ENCODE measurements at regions not wholly inside any gene's neighbourhood (a gene's known extent, or its start where the extent isn't known, plus 50 kb on each side); places are given as distances from the start of the nearest gene placed in this dataset.

DNA sequence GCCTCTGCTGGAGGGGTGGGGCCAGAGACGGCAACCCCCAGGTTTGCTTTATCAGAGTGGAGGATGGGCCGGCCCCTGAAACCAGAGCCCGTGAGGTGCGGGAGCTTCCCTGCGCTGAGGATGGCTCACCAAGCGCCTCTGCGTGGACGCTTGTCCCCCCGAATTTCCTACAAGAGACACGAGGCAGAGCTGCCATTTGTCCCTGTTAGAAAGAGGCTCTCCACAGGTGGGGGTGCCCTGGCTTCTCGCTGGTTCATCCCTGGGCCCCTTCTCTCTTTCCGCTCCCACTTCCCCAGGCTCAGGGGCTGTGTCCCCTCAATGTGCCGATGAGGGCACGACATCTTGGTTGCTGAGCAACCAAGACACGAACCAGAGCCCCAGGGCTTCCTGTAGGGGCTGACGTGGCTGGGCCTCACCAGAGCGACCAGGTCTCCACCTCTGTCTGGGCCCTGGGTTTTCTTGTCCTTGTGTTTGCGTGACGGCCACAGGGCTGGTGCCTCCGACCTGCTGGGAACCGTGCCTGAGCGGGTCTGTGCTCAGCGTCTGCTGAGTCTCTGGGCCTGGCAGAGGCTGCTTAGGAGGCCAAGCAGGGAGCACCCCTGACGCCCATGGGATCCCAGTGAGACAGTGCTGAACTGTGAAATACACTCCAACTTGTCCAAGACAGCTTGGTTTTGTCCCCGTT is 119.6 kb upstream of the COL5A1 start:
- TF ChIP-seq, protein P1, sequence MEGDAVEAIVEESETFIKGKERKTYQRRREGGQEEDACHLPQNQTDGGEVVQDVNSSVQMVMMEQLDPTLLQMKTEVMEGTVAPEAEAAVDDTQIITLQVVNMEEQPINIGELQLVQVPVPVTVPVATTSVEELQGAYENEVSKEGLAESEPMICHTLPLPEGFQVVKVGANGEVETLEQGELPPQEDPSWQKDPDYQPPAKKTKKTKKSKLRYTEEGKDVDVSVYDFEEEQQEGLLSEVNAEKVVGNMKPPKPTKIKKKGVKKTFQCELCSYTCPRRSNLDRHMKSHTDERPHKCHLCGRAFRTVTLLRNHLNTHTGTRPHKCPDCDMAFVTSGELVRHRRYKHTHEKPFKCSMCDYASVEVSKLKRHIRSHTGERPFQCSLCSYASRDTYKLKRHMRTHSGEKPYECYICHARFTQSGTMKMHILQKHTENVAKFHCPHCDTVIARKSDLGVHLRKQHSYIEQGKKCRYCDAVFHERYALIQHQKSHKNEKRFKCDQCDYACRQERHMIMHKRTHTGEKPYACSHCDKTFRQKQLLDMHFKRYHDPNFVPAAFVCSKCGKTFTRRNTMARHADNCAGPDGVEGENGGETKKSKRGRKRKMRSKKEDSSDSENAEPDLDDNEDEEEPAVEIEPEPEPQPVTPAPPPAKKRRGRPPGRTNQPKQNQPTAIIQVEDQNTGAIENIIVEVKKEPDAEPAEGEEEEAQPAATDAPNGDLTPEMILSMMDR (conservative IDR thresholded peaks at IDR 0.05; ENCODE audit: low read length): no peak
- DNase-seq (ENCODE audit: low read depth): no peak
- no peak overlapping the region for H3K4me3 ChIP-seq (ENCODE audit: low read length)

DNA sequence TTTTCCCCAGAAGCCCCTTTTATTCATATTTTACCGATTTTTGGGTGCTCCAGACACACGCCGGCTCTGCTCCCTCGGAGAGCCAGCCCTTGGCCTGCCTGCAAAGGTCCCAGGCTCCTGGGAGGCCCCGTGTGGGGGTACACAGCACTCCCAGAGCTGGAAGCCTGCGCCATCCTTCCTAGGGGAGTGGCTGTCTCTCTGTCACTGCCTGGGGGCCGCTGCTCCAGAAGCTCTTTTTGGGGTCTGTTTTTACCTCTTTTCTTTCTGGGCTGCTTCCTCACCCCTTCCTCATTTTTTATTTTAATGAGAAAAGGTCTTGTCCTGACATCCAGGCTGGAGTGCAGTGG is 119.1 kb upstream of the COL5A1 start:
- H3K4me3 ChIP-seq (ENCODE audit: low read length): no peak overlapping the region
- no peak for DNase-seq (ENCODE audit: low read depth)
- TF ChIP-seq, protein P1 (conservative IDR thresholded peaks at IDR 0.05; ENCODE audit: low read length): no peak

DNA sequence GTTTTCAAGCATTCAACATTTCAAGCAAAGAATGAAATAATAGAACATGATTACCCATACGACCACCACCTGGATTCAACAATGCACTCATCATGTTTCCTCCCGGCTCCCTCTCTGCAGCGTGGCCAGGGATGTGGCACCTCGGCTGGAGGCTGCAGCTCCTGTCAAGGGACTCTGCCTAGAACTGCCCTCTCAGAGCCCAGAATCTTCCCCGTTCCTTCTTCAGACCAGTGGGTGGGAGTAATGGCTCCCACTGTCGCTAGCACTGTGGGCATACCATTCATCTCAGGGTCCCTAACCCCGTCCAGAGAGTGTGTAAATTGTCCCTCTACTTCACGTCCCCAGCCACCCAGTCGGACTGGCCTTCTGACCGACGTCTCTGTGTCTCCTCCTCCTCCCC is 118.6 kb upstream of the COL5A1 start:
- DNase-seq (ENCODE audit: low read depth): no peak
- no peak overlapping the region for H3K4me3 ChIP-seq (ENCODE audit: low read length)
- TF ChIP-seq, protein P1 (conservative IDR thresholded peaks at IDR 0.05; ENCODE audit: low read length): no peak

DNA sequence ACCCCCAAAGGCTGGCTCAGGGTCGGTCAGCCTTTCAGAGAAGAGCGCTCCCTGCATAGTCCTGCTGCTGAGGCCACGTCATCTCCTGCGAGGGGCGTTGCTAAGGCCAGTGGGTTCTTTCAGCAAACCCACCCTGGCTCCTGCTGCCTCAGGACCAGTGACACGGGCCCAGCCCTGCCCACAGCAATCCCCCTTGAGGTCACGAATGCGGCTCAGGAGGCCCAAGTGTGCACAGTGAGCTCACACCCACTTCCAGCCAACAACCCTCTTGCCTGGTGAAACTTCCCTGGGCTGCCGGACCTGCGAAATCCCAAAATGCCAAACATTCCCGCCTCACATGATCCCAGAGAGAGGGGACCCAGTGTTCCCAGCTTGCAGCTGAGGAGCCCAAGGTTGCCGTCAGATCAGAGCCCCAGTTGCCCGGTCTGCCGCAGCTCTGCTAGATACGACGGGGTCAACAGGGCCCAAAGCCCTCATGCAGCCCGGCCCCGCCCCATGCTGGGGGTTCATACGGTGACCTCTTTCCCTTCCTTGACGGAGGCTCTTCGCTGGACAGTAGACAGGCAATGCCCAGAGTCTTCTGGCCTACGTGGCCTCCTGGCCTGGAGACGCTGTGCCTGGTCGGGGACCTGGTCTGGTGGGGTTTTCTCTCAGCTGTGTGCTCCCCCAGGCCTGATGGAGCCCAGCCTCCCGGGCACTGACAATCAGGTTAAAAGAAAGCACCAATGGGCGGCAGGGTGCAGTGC is 116.4 kb upstream of the COL5A1 start:
- DNase-seq (ENCODE audit: low read depth): no peak
- TF ChIP-seq, protein P1 (conservative IDR thresholded peaks at IDR 0.05; ENCODE audit: low read length): no peak
- no peak overlapping the region; the same call in 1 of the 2 replicates for H3K4me3 ChIP-seq (ENCODE audit: low read length)

DNA sequence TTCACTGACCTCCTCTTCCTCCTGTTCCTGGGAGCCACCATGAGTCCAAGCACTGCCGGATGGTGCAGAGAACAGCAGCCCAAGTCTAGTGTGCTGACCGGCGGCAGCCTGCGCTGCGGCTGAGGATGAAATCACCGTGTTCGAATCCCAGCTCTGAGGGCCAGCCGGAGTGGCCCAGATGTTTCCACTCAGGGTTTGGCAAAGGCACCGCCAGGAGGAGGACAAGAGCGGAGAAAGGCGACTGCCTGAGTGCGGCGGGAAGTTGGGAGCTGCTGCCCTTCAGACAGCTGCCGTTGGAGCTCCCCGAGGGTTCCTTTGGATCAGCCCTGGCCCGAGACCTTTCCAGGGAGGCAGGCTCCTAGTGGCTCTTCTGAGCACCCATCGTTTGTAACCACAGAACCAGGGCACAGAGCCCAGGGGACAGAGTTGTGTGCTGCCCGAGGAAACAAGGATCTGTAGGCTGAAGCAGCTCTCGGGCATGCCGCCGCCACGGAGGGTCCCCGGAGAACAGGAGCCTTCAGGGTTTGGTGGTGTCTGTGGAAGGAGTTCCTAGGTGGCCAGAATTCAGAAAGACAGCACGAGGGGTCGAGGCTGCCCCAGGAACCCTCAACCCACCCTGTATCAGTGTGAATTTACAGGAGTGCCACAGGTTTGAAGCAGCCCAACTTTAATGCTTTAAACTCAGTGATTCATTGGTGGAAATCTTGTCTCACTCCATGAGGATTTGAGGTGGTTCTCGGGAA is 115.6 kb upstream of the COL5A1 start:
- H3K4me3 ChIP-seq (ENCODE audit: low read length): peak overlapping the region; percentile 31
- peak; percentile 80 for DNase-seq (ENCODE audit: low read depth)

DNA sequence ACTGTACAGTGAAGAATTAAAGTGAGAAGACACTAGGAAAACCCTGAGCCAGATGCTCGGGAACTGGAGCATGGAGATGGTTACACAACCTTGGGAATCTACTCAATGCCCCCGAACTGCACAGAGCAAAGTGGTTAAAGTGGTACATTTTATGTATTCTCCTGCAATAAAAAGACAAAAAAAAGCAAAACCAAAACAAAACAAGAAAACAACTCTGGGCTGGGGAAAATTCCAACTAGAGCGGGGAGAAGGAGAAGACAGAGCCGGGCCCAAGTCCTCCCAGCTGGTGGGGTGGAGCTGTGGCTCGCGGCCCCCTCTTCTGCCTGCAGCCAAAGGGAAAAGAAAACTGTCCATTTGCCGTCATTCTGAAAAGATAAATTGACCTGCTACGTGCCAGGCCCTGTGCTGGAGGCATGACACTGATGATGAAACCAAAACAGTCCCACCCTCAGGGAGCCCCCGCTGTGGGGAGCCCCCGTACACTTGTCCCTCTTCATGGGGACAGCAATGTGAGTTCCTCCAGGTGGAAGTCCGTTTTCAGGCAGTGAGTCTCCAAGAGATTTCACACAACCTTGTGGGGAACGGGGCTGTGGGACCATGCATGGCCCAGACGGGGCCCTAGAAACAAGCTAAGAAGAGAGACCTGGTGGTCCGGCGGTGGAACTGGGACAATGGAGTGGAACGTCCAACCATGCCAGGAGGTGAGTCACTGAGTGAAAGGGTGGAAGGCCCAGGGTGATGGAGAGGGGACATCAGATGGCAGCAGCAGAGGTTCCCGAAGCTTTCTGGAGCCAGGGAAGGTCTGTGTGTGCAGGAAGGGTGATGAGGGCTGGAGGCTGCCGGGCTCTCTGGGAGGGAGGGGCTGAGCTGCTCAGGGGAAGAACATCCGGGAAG is 114.8 kb upstream of the COL5A1 start:
- H3K4me3 ChIP-seq (ENCODE audit: low read length): peak overlapping the region; percentile 26
- TF ChIP-seq, protein P1 (conservative IDR thresholded peaks at IDR 0.05; ENCODE audit: low read length): no peak
- DNase-seq (ENCODE audit: low read depth): peak; percentile 83

More for the DNA sequence above, 115.6 kb upstream of the COL5A1 start:
- TF ChIP-seq, protein P1 (conservative IDR thresholded peaks at IDR 0.05; ENCODE audit: low read length): peak; percentile 36

Data from AG10803 (cell line).